ENCODE measurements at regions not wholly inside any gene's neighbourhood (a gene's known extent, or its start where the extent isn't known, plus 50 kb on each side); places are given as distances from the start of the nearest gene placed in this dataset.

DNA sequence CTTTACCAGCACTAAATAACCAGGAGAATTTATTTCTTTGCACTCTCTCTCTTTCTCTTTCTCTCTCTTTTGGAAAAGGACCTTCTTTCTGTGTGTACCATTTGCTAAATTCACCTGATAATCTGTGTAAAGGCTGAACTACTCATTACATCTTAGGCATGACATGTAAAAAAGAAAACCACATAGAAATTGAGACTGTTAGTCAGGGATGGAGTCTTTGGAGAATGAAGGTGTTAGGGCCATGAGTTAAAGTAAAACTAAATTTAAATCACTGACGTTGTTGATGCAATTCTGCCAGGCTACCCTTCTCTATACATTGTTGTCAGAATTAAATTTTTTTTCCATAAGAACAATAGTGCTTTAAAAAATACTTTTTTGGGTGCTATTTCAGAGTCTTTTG, 263.3 kb downstream of the PTEN start:
- TF ChIP-seq, protein P1, sequence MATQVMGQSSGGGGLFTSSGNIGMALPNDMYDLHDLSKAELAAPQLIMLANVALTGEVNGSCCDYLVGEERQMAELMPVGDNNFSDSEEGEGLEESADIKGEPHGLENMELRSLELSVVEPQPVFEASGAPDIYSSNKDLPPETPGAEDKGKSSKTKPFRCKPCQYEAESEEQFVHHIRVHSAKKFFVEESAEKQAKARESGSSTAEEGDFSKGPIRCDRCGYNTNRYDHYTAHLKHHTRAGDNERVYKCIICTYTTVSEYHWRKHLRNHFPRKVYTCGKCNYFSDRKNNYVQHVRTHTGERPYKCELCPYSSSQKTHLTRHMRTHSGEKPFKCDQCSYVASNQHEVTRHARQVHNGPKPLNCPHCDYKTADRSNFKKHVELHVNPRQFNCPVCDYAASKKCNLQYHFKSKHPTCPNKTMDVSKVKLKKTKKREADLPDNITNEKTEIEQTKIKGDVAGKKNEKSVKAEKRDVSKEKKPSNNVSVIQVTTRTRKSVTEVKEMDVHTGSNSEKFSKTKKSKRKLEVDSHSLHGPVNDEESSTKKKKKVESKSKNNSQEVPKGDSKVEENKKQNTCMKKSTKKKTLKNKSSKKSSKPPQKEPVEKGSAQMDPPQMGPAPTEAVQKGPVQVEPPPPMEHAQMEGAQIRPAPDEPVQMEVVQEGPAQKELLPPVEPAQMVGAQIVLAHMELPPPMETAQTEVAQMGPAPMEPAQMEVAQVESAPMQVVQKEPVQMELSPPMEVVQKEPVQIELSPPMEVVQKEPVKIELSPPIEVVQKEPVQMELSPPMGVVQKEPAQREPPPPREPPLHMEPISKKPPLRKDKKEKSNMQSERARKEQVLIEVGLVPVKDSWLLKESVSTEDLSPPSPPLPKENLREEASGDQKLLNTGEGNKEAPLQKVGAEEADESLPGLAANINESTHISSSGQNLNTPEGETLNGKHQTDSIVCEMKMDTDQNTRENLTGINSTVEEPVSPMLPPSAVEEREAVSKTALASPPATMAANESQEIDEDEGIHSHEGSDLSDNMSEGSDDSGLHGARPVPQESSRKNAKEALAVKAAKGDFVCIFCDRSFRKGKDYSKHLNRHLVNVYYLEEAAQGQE (IDR thresholded peaks at IDR 0.05; ENCODE audit: insufficient read depth in 1 of 2, low read depth in 2 of 2, low read length in 1 of 2): no peak
- TF ChIP-seq, protein P2, sequence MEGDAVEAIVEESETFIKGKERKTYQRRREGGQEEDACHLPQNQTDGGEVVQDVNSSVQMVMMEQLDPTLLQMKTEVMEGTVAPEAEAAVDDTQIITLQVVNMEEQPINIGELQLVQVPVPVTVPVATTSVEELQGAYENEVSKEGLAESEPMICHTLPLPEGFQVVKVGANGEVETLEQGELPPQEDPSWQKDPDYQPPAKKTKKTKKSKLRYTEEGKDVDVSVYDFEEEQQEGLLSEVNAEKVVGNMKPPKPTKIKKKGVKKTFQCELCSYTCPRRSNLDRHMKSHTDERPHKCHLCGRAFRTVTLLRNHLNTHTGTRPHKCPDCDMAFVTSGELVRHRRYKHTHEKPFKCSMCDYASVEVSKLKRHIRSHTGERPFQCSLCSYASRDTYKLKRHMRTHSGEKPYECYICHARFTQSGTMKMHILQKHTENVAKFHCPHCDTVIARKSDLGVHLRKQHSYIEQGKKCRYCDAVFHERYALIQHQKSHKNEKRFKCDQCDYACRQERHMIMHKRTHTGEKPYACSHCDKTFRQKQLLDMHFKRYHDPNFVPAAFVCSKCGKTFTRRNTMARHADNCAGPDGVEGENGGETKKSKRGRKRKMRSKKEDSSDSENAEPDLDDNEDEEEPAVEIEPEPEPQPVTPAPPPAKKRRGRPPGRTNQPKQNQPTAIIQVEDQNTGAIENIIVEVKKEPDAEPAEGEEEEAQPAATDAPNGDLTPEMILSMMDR (IDR thresholded peaks at IDR 0.05): no peak

Measured in Panc1 (cell line).